Central memory CD8-positive, alpha-beta T cell (primary cell): ENCODE measurements at regions not wholly inside any gene's neighbourhood (a gene's known extent, or its start where the extent isn't known, plus 50 kb on each side); places are given as distances from the start of the nearest gene placed in this dataset.
"Not testable (repeated sequence)": the region's sequence is repeated elsewhere in the genome, so short reads cannot be mapped to it uniquely, and the experiment has no call there.

Source experiments
- ATAC-seq: fragments of 150-1000 bp; cut with Tn5 transposase; replicated peaks from 2 replicates; pipeline ENCODE4 v1.10.0; 2022; ENCODE audit warnings: mild to moderate bottlenecking, moderate FRiP score, moderate number of reproducible peaks; ENCODE audit not compliant: poor library complexity, severe bottlenecking; ENCODE audit errors: extremely low read depth
- DNase-seq, 2 donors: peaks; one replicate each; pipeline ENCODE4 v3.0.0; 2021; ENCODE audit warnings: low spot score in 2 of 2
- H3K27ac Mint-ChIP-seq: one replicate; pipeline ENCODE4 v1.8.0; 2022; ENCODE audit warnings: low read depth, mild to moderate bottlenecking, moderate library complexity, mixed read lengths
- H3K27me3 Mint-ChIP-seq: one replicate; pipeline ENCODE4 v1.8.0; 2022; ENCODE audit warnings: mixed read lengths
- H3K36me3 Mint-ChIP-seq: one replicate; pipeline ENCODE4 v1.8.0; 2022; ENCODE audit warnings: mild to moderate bottlenecking, moderate library complexity, mixed read lengths; ENCODE audit not compliant: insufficient read depth
- H3K4me1 Mint-ChIP-seq: one replicate; pipeline ENCODE4 v1.8.0; 2022; ENCODE audit warnings: mixed read lengths
- H3K4me3 Mint-ChIP-seq: one replicate; pipeline ENCODE4 v1.8.0; 2022; ENCODE audit warnings: mild to moderate bottlenecking, moderate library complexity, mixed read lengths
- H3K9me3 Mint-ChIP-seq: one replicate; pipeline ENCODE4 v1.8.0; 2022; ENCODE audit warnings: mixed read lengths

GRCh38 chr4:141349236-141349635 lies 128.5 kb downstream of the ZNF330 start:
- Mint-ChIP-seq H3K27ac (no peak overlapping the region), H3K27me3 (peaks cover 10% of the 10 kb centered on the region), H3K4me1 (no peaks in the 10 kb centered on the region), H3K4me3 (no peak overlapping the region), H3K36me3 (no peaks in the 10 kb centered on the region), H3K9me3 (no peaks in the 10 kb centered on the region)
- ATAC-seq (no peak), DNase-seq (no peak)

GRCh38 chr4:141350122-141350905 lies 129.6 kb downstream of the ZNF330 start:
- Mint-ChIP-seq H3K4me3 (no peak overlapping the region), H3K27me3 (peaks cover 10% of the 10 kb centered on the region), H3K36me3 (no peaks in the 10 kb centered on the region), H3K9me3 (no peaks in the 10 kb centered on the region), H3K4me1 (no peaks in the 10 kb centered on the region), H3K27ac (no peak overlapping the region)
- ATAC-seq, result no peak
- no peak for DNase-seq

- no peak overlapping the region for H3K27ac Mint-ChIP-seq
- H3K27me3 Mint-ChIP-seq, result peaks cover 10% of the 10 kb centered on the region
- H3K4me1 Mint-ChIP-seq, result no peaks in the 10 kb centered on the region
- ATAC-seq (no peak), DNase-seq (no peak)
- H3K36me3 Mint-ChIP-seq, result no peaks in the 10 kb centered on the region
- no peak overlapping the region for H3K4me3 Mint-ChIP-seq
- H3K9me3 Mint-ChIP-seq, result no peaks in the 10 kb centered on the region
Measured at GRCh38 chr4:141352331-141352730, 131.6 kb downstream of the ZNF330 start.

- Mint-ChIP-seq H3K9me3 (no peaks in the 10 kb centered on the region), H3K4me1 (no peaks in the 10 kb centered on the region), H3K4me3 (no peak overlapping the region), H3K27me3 (peaks cover 10% of the 10 kb centered on the region), H3K27ac (no peak overlapping the region), H3K36me3 (no peaks in the 10 kb centered on the region)
- DNase-seq (no peak), ATAC-seq (no peak)
Measured at GRCh38 chr4:141352909-141353525, 132.3 kb downstream of the ZNF330 start.

GRCh38 chr4:141356321-141356962 lies 135.7 kb downstream of the ZNF330 start:
- ATAC-seq (no peak), DNase-seq (no peak)
- no peaks in the 10 kb centered on the region for H3K36me3 Mint-ChIP-seq
- H3K27me3 Mint-ChIP-seq, result peaks cover 10% of the 10 kb centered on the region
- H3K4me3 Mint-ChIP-seq, result no peak overlapping the region
- no peaks in the 10 kb centered on the region for H3K4me1 Mint-ChIP-seq
- H3K27ac Mint-ChIP-seq, result no peak overlapping the region
- no peaks in the 10 kb centered on the region for H3K9me3 Mint-ChIP-seq

- ATAC-seq, result no peak
- DNase-seq, result no peak
- H3K27me3 Mint-ChIP-seq, result peaks cover 10% of the 10 kb centered on the region
- H3K27ac Mint-ChIP-seq, result no peak overlapping the region
- no peaks in the 10 kb centered on the region for H3K36me3 Mint-ChIP-seq
- H3K4me3 Mint-ChIP-seq, result no peak overlapping the region
- no peaks in the 10 kb centered on the region for H3K9me3 Mint-ChIP-seq
- no peaks in the 10 kb centered on the region for H3K4me1 Mint-ChIP-seq
Measured at GRCh38 chr4:141356963-141357335, 136.3 kb downstream of the ZNF330 start.

- H3K4me3 Mint-ChIP-seq, DNase-seq, H3K27me3 Mint-ChIP-seq, H3K27ac Mint-ChIP-seq, H3K9me3 Mint-ChIP-seq, H3K4me1 Mint-ChIP-seq, H3K36me3 Mint-ChIP-seq, ATAC-seq: not testable (repeated sequence)
Measured at GRCh38 chr4:141368241-141368640, 147.5 kb downstream of the ZNF330 start.

GRCh38 chr4:141371206-141371605 lies 150.5 kb downstream of the ZNF330 start:
- ATAC-seq, result no peak
- no peaks in the 10 kb centered on the region for H3K4me1 Mint-ChIP-seq
- no peaks in the 10 kb centered on the region for H3K36me3 Mint-ChIP-seq
- no peak overlapping the region for H3K27ac Mint-ChIP-seq
- DNase-seq, result no peak
- H3K4me3 Mint-ChIP-seq, result no peak overlapping the region
- peaks cover 12% of the 10 kb centered on the region for H3K9me3 Mint-ChIP-seq
- peaks cover 36% of the 10 kb centered on the region for H3K27me3 Mint-ChIP-seq

GRCh38 chr4:141375855-141376254 lies 155.2 kb downstream of the ZNF330 start:
- Mint-ChIP-seq H3K4me3 (no peak overlapping the region), H3K4me1 (no peaks in the 10 kb centered on the region), H3K27ac (no peak overlapping the region), H3K9me3 (peaks cover 15% of the 10 kb centered on the region), H3K27me3 (peaks cover 56% of the 10 kb centered on the region), H3K36me3 (no peaks in the 10 kb centered on the region)
- ATAC-seq, result no peak
- DNase-seq, result no peak

- ATAC-seq (no peak), DNase-seq (no peak)
- no peaks in the 10 kb centered on the region for H3K4me1 Mint-ChIP-seq
- peaks cover 56% of the 10 kb centered on the region for H3K27me3 Mint-ChIP-seq
- peaks cover 15% of the 10 kb centered on the region for H3K9me3 Mint-ChIP-seq
- H3K36me3 Mint-ChIP-seq, result no peaks in the 10 kb centered on the region
- H3K4me3 Mint-ChIP-seq, result no peak overlapping the region
- no peak overlapping the region for H3K27ac Mint-ChIP-seq
Measured at GRCh38 chr4:141376769-141377168, 156.1 kb downstream of the ZNF330 start.

- H3K27ac Mint-ChIP-seq, result no peak overlapping the region
- H3K27me3 Mint-ChIP-seq, result no peaks in the 10 kb centered on the region
- ATAC-seq (no peak), DNase-seq (no peak)
- H3K36me3 Mint-ChIP-seq, result no peaks in the 10 kb centered on the region
- H3K4me3 Mint-ChIP-seq, result no peak overlapping the region
- H3K9me3 Mint-ChIP-seq, result no peaks in the 10 kb centered on the region
- H3K4me1 Mint-ChIP-seq, result no peaks in the 10 kb centered on the region
Measured at GRCh38 chr4:141387299-141387698, 166.6 kb downstream of the ZNF330 start.

- H3K27ac Mint-ChIP-seq, result no peak overlapping the region
- H3K36me3 Mint-ChIP-seq, result no peaks in the 10 kb centered on the region
- H3K4me1 Mint-ChIP-seq, result no peaks in the 10 kb centered on the region
- ATAC-seq (no peak), DNase-seq (no peak)
- H3K4me3 Mint-ChIP-seq, result no peak overlapping the region
- no peaks in the 10 kb centered on the region for H3K9me3 Mint-ChIP-seq
- no peaks in the 10 kb centered on the region for H3K27me3 Mint-ChIP-seq
Measured at GRCh38 chr4:141388481-141388880, 167.8 kb downstream of the ZNF330 start.

GRCh38 chr4:141389649-141390048 lies 169.0 kb downstream of the ZNF330 start:
- ATAC-seq (no peak), DNase-seq (no peak)
- no peaks in the 10 kb centered on the region for H3K36me3 Mint-ChIP-seq
- H3K4me3 Mint-ChIP-seq, result no peak overlapping the region
- no peaks in the 10 kb centered on the region for H3K4me1 Mint-ChIP-seq
- H3K27me3 Mint-ChIP-seq, result no peaks in the 10 kb centered on the region
- no peak overlapping the region for H3K27ac Mint-ChIP-seq
- no peaks in the 10 kb centered on the region for H3K9me3 Mint-ChIP-seq
